Activated T-helper 9 cell treated with anti-CD3 and anti-CD28 coated beads, Interleukin-2, amount 50 U/mL, for 16 hours (primary cell): ENCODE measurements at regions not wholly inside any gene's neighbourhood (a gene's known extent, or its start where the extent isn't known, plus 50 kb on each side); places are given as distances from the start of the nearest gene placed in this dataset.

Source experiments
- DNase-seq: peaks from one replicate; pipeline ENCODE4 v3.0.0-alpha.2; 2020; ENCODE audit warnings: low read depth

- no peak for DNase-seq
Observed at GRCh38 chr10:78248651-78249464, 215.2 kb downstream of the RPS24 start.

- no peak for DNase-seq
Observed at GRCh38 chr10:78249690-78250089, 216.0 kb downstream of the RPS24 start.

- no peak for DNase-seq
Observed at GRCh38 chr10:78250313-78251015, 216.8 kb downstream of the RPS24 start.

- DNase-seq = no peak
Observed at GRCh38 chr10:78251016-78251385, 217.3 kb downstream of the RPS24 start.

- no peak for DNase-seq
Observed at GRCh38 chr10:78252286-78252685, 218.6 kb downstream of the RPS24 start.

- no peak for DNase-seq
Observed at GRCh38 chr10:78253063-78253853, 219.6 kb downstream of the RPS24 start.

GRCh38 chr10:78254013-78254412 is 220.3 kb downstream of the RPS24 start:
- no peak for DNase-seq

- no peak for DNase-seq
Observed at GRCh38 chr10:78255214-78255613, 221.6 kb downstream of the RPS24 start.

GRCh38 chr10:78255796-78256638 is 222.4 kb downstream of the RPS24 start:
- no peak for DNase-seq

GRCh38 chr10:78258323-78259030 is 224.8 kb downstream of the RPS24 start:
- DNase-seq = no peak

- no peak for DNase-seq
Observed at GRCh38 chr10:78259391-78259790, 225.7 kb downstream of the RPS24 start.

- DNase-seq = no peak
Observed at GRCh38 chr10:78260141-78260540, 226.5 kb downstream of the RPS24 start.

GRCh38 chr10:78260680-78261079 is 227.0 kb downstream of the RPS24 start:
- DNase-seq = no peak

- no peak for DNase-seq
Observed at GRCh38 chr10:78261291-78261690, 227.6 kb downstream of the RPS24 start.

- DNase-seq = no peak
Observed at GRCh38 chr10:78262860-78263259, 229.2 kb downstream of the RPS24 start.

GRCh38 chr10:78263521-78263988 is 229.9 kb downstream of the RPS24 start:
- DNase-seq = no peak

GRCh38 chr10:78264361-78264760 is 230.7 kb downstream of the RPS24 start:
- no peak for DNase-seq

- no peak for DNase-seq
Observed at GRCh38 chr10:78266741-78267469, 233.2 kb downstream of the RPS24 start.

- DNase-seq = no peak
Observed at GRCh38 chr10:78267598-78267997, 233.9 kb downstream of the RPS24 start.

GRCh38 chr10:78269060-78269459 is 235.4 kb downstream of the RPS24 start:
- no peak for DNase-seq
